IPS DF 4.7 (cell line): ENCODE measurements at regions not wholly inside any gene's neighbourhood (a gene's known extent, or its start where the extent isn't known, plus 50 kb on each side); places are given as distances from the start of the nearest gene placed in this dataset.
"Not testable (repeated sequence)": the region's sequence is repeated elsewhere in the genome, so short reads cannot be mapped to it uniquely, and the experiment has no call there.

ENCODE experiments used
- DNase-seq: peaks from one replicate; pipeline ENCODE4 v3.0.0-alpha.2; 2013; ENCODE audit warnings: low spot score; ENCODE audit errors: extremely low read depth

DNA sequence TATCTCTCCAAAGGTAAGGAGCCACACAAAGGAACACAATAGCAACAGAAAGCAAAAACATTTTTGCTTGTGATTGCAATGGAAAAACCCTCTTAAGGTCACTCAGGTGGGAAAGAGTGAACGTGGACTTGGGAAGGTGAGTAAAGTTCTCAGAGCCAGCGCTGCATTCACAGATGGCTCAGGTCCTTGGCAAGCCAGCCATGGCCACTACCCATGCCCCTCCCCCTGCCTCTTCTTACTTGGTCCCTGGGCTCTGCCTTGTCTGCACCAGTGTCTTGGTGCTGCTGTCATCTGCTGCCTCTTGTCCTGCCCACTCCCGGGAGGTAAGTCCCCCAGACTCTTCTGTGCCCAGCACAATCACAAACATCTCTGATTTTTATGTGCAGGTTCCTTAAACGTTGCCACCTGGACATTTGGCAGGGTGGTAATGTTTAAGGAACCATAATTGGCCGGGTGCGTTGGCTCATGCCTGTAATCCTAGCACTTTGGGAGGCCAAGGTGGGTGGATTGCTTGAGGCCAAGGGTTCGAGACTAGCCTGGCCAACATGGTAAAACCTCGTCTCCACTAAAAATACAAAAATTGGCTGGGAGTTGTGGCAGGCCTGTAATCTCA lies 74.6 kb downstream of the FEM1C start:
- no peak for DNase-seq

GRCh38 chr5:115467628-115468027 lies 76.9 kb downstream of the FEM1C start:
- no peak for DNase-seq

- DNase-seq = no peak
Measured at GRCh38 chr5:115465431-115465830, 79.1 kb downstream of the FEM1C start.

DNA sequence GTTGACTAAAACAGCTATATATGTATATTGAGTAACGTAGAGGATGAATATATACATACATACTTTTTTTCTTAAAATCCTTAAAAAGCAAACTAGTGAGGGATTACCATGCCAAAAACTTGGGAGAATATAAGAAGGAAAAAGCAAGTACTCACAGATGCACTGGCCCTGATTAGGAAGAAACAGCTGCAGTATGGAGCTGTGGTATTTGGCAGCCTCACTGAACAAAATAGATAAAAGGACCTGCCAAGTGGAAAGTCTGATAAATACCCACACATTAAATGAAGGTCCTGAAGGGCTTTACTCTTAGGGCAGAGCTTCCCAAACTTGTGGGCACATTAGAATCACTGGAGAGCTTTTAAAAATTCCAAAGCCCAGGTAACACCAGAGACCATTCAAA lies 80.6 kb downstream of the FEM1C start:
- no peak for DNase-seq

DNA sequence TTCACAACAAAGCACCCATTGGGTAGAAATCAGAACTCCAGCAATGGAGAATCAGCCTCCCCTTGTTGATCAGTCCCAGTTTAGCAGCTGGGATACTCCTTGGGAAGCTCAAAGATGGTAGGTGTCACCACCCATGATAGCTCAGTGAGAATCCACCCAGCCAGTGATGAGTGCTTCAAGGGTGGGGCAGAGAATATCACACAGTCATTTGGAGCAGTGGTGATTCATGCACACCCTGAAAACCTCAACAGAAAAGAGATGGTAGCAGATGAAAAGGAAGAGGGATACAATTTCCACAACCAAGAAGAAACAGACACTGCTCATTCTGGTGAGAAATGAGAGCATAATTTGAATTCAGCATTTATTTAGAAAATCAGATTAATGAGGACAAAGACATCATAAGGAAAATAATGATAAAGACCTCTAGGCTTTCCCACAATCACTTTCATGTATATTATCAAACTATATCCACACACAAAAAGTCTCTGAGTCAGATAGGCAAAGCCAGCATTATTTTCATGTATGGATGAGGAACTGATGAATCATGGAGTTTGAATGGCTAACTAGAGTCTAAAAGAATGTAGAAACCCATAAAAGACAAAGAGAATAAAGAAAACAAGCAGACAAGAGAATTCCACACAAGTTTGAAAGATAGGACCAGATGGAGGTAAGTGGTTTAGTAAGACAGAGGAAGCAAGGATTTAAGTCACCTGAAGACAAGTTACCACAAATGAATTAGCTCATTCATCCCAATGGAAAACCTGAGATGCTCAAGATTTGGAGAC lies 82.9 kb downstream of the FEM1C start:
- no peak for DNase-seq

DNA sequence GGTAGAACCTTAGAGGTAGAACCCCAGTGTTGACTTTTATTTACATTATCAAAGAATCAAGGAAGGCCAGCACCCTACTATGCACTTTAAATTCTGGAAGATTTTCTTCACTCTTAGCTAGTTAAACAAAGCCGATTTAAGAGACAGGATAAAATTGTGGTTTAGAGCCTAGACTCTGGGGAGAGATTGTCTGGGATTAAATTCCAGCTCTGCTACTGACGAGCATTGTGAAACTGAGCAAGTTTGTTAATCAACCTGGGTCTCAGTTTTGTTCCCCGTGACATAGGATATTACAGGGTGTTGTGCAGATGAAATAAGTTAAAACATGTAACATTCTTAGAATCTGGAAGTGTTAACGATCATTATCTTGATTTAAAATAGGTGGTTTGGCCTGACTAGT lies 83.5 kb downstream of the FEM1C start:
- no peak for DNase-seq

DNA sequence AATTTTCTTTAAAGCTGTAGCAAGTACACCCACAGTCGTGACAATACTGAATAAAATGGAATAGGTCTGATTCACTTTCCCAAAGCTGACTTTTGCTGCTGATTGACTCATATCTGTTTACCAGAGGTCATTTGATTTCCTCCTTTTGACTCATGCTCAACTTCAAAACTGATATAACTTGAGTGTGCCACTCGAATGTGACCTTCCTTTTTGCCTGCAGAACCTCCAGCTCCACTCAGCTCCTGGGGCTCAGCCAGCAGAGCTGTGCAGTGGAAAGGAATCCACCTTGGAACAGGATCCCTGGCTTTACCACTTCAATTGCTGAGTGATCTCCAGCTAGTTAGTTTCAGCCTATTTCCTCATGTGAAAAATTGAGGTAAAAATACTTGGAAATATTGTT lies 84.1 kb downstream of the FEM1C start:
- DNase-seq = no peak

- no peak for DNase-seq
Measured at GRCh38 chr5:115459855-115460341, 84.7 kb downstream of the FEM1C start.

DNA sequence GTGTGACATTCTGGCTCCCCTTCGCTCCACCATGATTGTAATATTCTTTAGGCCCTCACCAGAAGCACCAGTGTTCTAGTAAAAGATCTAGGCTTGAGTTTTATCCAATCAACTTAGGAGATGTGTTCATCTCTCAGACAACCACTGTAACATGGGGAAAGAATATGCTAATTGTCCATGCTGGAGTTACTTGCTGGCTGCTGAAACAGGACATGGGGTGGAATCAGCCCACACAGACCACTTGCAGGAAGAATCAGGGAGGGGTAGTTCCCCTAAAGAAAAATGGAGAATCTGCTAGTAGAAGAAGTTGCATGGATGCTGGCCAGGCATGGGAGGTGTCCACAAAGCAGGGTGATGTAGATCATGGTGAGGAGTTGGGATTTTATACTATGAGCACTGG lies 86.2 kb downstream of the FEM1C start:
- DNase-seq = no peak

- no peak for DNase-seq
Measured at GRCh38 chr5:115458003-115458409, 86.6 kb downstream of the FEM1C start.

- no peak for DNase-seq
Measured at GRCh38 chr5:115457571-115457970, 87.0 kb downstream of the FEM1C start.

DNA sequence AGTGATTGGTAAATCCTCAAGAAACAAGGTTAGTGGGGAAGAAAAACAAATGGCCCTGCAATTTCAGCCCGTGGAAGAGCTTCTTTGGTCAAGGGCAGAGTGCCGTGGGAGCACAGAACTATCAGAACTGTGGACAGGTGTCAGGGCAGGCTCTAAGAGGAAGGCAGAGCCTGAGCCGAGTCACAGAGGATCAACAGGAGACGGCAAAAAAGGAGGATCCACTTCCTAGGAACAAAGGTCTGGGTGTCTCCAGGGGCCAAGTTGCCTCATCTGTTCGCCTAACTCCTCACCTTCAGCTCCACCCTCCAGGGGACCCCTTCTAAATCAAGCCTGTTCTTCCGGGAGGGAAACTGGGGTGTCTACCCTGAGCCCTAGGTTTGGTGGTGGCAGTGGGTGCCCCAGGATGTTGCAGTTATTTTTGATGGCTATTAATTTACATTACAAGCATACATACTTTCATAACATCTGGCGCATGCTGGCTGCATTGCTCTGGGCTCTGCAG lies 88.0 kb downstream of the FEM1C start:
- DNase-seq = no peak

DNA sequence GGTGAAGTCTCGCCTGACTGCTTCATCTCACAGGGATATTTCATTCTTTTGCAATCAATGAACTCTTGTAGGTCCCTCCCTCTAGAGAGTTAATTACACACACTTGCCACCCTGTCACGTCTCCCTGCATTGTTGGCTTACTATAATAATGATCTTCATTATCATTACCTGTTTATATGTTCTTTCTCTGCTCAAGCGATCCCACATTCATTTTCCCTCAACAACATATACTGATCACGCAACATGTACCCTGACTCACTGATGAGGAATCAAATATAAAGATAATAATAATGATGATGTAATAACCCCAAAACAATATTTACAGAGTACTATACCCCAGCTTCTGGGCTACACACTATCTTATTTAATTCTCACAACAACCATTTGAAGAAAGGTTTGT lies 88.5 kb downstream of the FEM1C start:
- DNase-seq = no peak

GRCh38 chr5:115455301-115455707 lies 89.3 kb downstream of the FEM1C start:
- no peak for DNase-seq

GRCh38 chr5:115453391-115454095 lies 91.0 kb downstream of the FEM1C start:
- DNase-seq = no peak

DNA sequence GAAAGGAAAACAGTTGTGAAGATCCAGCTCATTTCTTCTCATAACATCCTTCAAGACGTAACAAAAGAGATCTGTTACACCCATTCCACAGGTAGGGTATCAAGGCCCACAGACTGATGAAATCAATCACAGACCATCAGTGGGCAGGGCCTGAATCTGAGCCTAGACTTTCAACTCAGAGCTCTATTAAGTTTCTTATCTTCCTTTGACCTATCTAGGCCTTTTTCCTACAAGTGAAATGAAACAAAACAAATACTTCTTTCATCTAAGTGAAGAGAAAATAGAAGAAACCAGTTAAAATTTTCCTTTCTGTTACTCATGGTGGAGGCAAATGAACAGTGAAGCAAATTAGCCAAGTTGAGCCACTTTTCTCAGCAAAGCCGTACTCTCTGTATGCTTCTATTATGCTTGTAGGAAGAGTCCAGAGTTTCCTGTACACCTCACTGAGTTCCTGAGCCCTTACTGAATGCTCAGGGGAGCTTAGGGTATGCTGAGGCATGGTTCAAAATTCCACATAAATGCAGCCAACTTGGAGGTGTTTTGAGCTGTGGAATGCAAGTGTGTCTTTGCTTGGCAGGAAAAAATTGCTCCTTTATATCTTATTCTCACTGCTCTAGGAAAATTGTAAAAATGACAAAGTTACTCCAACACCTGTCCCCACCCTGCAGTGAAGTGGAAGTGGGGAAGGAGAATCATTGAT lies 91.9 kb downstream of the FEM1C start:
- DNase-seq = no peak

GRCh38 chr5:115452083-115452482 lies 92.5 kb downstream of the FEM1C start:
- DNase-seq = no peak

GRCh38 chr5:115450741-115451140 lies 93.8 kb downstream of the FEM1C start:
- DNase-seq = no peak

DNA sequence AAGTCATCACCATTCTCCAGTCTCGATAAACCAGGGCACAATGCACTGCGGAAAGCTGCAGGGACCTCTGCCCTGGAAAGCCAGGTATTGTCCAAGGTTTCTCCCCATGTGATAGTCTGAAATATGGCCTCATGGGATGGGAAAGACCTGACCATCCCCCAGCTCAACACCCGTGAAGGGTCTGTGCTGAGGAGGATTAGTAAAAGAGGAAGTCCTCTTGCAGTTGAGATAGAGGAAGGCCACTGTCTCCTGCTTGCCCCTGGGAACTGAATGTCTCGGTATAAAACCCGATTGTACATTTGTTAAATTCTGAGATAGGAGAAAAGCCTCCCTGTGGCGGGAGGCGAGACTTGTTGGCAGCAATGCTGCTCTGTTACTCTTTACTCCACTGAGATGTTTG lies 95.9 kb downstream of the FEM1C start:
- not testable (repeated sequence) for DNase-seq

GRCh38 chr5:115440782-115441451 lies 103.7 kb downstream of the FEM1C start:
- DNase-seq = no peak

GRCh38 chr5:115439639-115440038 lies 104.9 kb downstream of the FEM1C start:
- no peak for DNase-seq
